SK-N-SH treated with all-trans-retinoic acid at 6 μM for 48 hours (cell line): ENCODE measurements at regions not wholly inside any gene's neighbourhood (a gene's known extent, or its start where the extent isn't known, plus 50 kb on each side); places are given as distances from the start of the nearest gene placed in this dataset.
"Not testable (repeated sequence)": the region's sequence is repeated elsewhere in the genome, so short reads cannot be mapped to it uniquely, and the experiment has no call there.

Experiments
- ATAC-seq: fragments of 200-7000 bp; cut with Tn5 transposase; 3 replicates; pipeline ENCODE4 v1.9.1; 2020; ENCODE audit warnings: mild to moderate bottlenecking, moderate library complexity
- ARNTL ChIP-seq: fragments of 450-650 bp; formaldehyde crosslinking; IDR thresholded peaks from 2 replicates; pipeline ENCODE4 v1.5.0; 2020; ENCODE audit warnings: low read depth, mild to moderate bottlenecking, moderate library complexity, borderline replicate concordance
- CSDC2 ChIP-seq: fragments of 250-450 bp; sonication (Bioruptor Pico); IDR thresholded peaks from 2 replicates; pipeline ENCODE4 v1.5.0; 2020; ENCODE audit warnings: mild to moderate bottlenecking, moderate library complexity
- ESRRG ChIP-seq: fragments of 250-450 bp; sonication (Bioruptor Pico); IDR thresholded peaks from 2 replicates; pipeline ENCODE4 v1.6.1; 2021; ENCODE audit warnings: mild to moderate bottlenecking
- OSR1 ChIP-seq: fragments of 250-450 bp; sonication (Bioruptor Pico); IDR thresholded peaks from 2 replicates; pipeline ENCODE4 v1.8.0; 2022; ENCODE audit warnings: moderate library complexity, mild to moderate bottlenecking, inconsistent platforms
- PPARA ChIP-seq: fragments of 250-450 bp; sonication (Bioruptor Pico); IDR thresholded peaks from 2 replicates; pipeline ENCODE4 v1.5.0; 2020; ENCODE audit warnings: mild to moderate bottlenecking, borderline replicate concordance
- RARB ChIP-seq: fragments of 250-450 bp; sonication (Bioruptor Pico); IDR thresholded peaks from 2 replicates; pipeline ENCODE4 v1.8.0; 2021; ENCODE audit warnings: mild to moderate bottlenecking, moderate library complexity
- TCF4 ChIP-seq: fragments of 250-450 bp; sonication (Bioruptor Pico); IDR thresholded peaks from 2 replicates; pipeline ENCODE4 v1.8.0; 2021; ENCODE audit warnings: mild to moderate bottlenecking, moderate library complexity, borderline replicate concordance
- TOX ChIP-seq: fragments of 250-450 bp; sonication (Bioruptor Pico); IDR thresholded peaks from 2 replicates; pipeline ENCODE4 v1.8.0; 2021; ENCODE audit warnings: mild to moderate bottlenecking, moderate library complexity, borderline replicate concordance
- ZC3H10 ChIP-seq: fragments of 250-450 bp; sonication (Bioruptor Pico); IDR thresholded peaks from 2 replicates; pipeline ENCODE4 v1.5.1; 2021; ENCODE audit warnings: mild to moderate bottlenecking, moderate library complexity
- ZFP3 ChIP-seq: fragments of 250-450 bp; sonication (Bioruptor Pico); IDR thresholded peaks from 2 replicates; pipeline ENCODE4 v1.5.0; 2020; ENCODE audit warnings: mild to moderate bottlenecking, moderate library complexity
- ZFP30 ChIP-seq: fragments of 450-650 bp; formaldehyde crosslinking; IDR thresholded peaks from 2 replicates; pipeline ENCODE4 v1.5.0; 2022; ENCODE audit warnings: mild to moderate bottlenecking, moderate library complexity
- ZNF565 ChIP-seq: fragments of 450-650 bp; formaldehyde crosslinking; conservative IDR thresholded peaks from 2 replicates; pipeline ENCODE4 v1.5.0; 2020; ENCODE audit warnings: low read depth, mild to moderate bottlenecking, moderate library complexity
- ZNF70 ChIP-seq: fragments of 450-650 bp; formaldehyde crosslinking; IDR thresholded peaks from 2 replicates; pipeline ENCODE4 v1.5.0; 2020; ENCODE audit warnings: mild to moderate bottlenecking, moderate library complexity
- ZNF8 ChIP-seq: fragments of 450-650 bp; formaldehyde crosslinking; IDR thresholded peaks from 2 replicates; pipeline ENCODE4 v1.5.0; 2020; ENCODE audit warnings: mild to moderate bottlenecking, moderate library complexity
- TF ChIP-seq, protein P1 (sequence below): fragments of 250-450 bp; sonication (Bioruptor Pico); IDR thresholded peaks from 2 replicates; pipeline ENCODE4 v1.8.0; 2020; ENCODE audit warnings: mild to moderate bottlenecking, moderate library complexity, borderline replicate concordance
- TF ChIP-seq, protein P2 (sequence below): fragments of 250-450 bp; sonication (Bioruptor Pico); IDR thresholded peaks from 2 replicates; pipeline ENCODE4 v1.5.0; 2020; ENCODE audit warnings: mild to moderate bottlenecking, moderate library complexity
- TF ChIP-seq, protein P3 (sequence below): fragments of 250-450 bp; sonication (Bioruptor Pico); IDR thresholded peaks from 2 replicates; pipeline ENCODE4 v1.8.0; 2021; ENCODE audit warnings: low read depth, mild to moderate bottlenecking, moderate library complexity, borderline replicate concordance
- TF ChIP-seq, protein P4 (sequence below): fragments of 250-450 bp; sonication (Bioruptor Pico); IDR thresholded peaks from 2 replicates; pipeline ENCODE4 v1.5.1; 2020; ENCODE audit warnings: low read depth, mild to moderate bottlenecking, moderate library complexity

DNA sequence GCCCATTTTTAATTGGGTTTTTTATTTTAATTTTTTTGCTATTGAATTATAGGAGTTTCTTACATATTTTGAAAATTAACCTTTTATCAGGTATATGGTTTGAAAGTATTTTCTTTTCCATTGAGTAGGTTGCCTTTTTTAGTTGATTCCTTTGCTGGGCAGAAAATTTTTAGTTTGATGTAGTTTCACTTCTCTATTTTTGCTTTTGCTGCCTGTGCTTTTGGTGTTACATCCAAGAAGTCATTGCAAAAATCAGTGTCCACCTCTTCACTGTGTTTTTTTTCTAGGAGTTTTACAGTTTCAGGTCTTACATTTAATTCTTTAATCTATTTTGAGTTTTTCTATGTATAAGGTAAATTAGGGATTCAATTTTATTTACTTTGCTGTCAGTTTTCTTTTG is 129.8 kb upstream of the FERD3L start:
- no peak for ATAC-seq
- no peak for TF ChIP-seq ZNF70 (CRISPR knock-in tag)
- no peak for TF ChIP-seq PPARA (CRISPR knock-in tag)
- no peak for TF ChIP-seq RARB
- TF ChIP-seq ZC3H10, result no peak
- TF ChIP-seq ARNTL (CRISPR knock-in tag), result no peak
- TF ChIP-seq, protein P1, sequence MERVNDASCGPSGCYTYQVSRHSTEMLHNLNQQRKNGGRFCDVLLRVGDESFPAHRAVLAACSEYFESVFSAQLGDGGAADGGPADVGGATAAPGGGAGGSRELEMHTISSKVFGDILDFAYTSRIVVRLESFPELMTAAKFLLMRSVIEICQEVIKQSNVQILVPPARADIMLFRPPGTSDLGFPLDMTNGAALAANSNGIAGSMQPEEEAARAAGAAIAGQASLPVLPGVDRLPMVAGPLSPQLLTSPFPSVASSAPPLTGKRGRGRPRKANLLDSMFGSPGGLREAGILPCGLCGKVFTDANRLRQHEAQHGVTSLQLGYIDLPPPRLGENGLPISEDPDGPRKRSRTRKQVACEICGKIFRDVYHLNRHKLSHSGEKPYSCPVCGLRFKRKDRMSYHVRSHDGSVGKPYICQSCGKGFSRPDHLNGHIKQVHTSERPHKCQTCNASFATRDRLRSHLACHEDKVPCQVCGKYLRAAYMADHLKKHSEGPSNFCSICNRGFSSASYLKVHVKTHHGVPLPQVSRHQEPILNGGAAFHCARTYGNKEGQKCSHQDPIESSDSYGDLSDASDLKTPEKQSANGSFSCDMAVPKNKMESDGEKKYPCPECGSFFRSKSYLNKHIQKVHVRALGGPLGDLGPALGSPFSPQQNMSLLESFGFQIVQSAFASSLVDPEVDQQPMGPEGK (CRISPR knock-in tag), result no peak
- no peak for TF ChIP-seq OSR1 (CRISPR knock-in tag)

DNA sequence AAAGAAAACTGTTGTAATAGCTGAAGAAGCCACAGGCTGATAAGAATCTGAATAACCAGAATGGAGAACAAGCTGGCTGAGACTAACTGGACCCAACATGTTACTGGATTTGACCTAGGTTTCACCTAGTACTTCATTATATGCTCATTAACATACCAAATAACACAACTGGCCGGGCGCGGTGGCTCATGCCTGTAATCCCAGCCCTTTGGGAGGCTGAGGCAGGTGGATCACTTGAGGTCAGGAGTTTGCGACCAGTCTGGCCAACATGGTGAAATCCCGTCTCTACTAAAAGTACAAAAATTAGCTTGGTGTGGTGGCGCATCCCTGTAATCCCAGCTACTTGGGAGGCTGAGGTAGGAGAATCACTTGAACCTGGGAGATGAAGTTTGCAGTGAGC is 127.1 kb upstream of the FERD3L start:
- ATAC-seq, result not testable (repeated sequence)

DNA sequence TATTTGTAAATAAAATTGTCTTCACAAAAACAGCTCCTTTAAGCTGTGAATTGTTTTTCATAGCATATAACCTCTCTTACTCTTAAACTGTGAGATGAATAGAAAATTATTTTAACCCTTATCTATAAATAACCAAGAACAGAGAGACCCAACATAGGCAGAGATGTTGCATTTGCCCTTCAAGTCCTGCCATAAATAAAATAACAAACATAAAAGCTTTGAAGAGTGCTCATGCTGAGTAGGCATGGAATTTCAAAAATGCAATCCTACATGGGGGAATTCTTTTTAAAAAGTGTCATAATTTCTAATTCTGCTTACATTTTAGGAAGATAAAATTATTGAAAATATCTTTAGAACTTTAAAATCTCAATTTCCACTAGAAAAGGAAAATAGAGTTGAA is 124.1 kb upstream of the FERD3L start:
- TF ChIP-seq, protein P2, sequence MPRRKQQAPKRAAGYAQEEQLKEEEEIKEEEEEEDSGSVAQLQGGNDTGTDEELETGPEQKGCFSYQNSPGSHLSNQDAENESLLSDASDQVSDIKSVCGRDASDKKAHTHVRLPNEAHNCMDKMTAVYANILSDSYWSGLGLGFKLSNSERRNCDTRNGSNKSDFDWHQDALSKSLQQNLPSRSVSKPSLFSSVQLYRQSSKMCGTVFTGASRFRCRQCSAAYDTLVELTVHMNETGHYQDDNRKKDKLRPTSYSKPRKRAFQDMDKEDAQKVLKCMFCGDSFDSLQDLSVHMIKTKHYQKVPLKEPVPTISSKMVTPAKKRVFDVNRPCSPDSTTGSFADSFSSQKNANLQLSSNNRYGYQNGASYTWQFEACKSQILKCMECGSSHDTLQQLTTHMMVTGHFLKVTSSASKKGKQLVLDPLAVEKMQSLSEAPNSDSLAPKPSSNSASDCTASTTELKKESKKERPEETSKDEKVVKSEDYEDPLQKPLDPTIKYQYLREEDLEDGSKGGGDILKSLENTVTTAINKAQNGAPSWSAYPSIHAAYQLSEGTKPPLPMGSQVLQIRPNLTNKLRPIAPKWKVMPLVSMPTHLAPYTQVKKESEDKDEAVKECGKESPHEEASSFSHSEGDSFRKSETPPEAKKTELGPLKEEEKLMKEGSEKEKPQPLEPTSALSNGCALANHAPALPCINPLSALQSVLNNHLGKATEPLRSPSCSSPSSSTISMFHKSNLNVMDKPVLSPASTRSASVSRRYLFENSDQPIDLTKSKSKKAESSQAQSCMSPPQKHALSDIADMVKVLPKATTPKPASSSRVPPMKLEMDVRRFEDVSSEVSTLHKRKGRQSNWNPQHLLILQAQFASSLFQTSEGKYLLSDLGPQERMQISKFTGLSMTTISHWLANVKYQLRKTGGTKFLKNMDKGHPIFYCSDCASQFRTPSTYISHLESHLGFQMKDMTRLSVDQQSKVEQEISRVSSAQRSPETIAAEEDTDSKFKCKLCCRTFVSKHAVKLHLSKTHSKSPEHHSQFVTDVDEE (CRISPR knock-in tag), result no peak
- TF ChIP-seq RARB (no peak), ARNTL (CRISPR knock-in tag) (no peak), ZFP3 (CRISPR knock-in tag) (no peak), CSDC2 (no peak), ZFP30 (CRISPR knock-in tag) (no peak), ZNF8 (CRISPR knock-in tag) (no peak), PPARA (CRISPR knock-in tag) (no peak), ZC3H10 (no peak)
- TF ChIP-seq, protein P3, sequence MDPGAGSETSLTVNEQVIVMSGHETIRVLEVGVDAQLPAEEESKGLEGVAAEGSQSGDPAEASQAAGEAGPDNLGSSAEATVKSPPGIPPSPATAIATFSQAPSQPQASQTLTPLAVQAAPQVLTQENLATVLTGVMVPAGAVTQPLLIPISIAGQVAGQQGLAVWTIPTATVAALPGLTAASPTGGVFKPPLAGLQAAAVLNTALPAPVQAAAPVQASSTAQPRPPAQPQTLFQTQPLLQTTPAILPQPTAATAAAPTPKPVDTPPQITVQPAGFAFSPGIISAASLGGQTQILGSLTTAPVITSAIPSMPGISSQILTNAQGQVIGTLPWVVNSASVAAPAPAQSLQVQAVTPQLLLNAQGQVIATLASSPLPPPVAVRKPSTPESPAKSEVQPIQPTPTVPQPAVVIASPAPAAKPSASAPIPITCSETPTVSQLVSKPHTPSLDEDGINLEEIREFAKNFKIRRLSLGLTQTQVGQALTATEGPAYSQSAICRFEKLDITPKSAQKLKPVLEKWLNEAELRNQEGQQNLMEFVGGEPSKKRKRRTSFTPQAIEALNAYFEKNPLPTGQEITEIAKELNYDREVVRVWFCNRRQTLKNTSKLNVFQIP (CRISPR knock-in tag), result no peak
- TF ChIP-seq, protein P4, sequence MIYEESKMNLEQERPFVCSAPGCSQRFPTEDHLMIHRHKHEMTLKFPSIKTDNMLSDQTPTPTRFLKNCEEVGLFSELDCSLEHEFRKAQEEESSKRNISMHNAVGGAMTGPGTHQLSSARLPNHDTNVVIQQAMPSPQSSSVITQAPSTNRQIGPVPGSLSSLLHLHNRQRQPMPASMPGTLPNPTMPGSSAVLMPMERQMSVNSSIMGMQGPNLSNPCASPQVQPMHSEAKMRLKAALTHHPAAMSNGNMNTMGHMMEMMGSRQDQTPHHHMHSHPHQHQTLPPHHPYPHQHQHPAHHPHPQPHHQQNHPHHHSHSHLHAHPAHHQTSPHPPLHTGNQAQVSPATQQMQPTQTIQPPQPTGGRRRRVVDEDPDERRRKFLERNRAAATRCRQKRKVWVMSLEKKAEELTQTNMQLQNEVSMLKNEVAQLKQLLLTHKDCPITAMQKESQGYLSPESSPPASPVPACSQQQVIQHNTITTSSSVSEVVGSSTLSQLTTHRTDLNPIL, result no peak
- TF ChIP-seq, all 23 proteins: peak for 0
- ATAC-seq, result no peak

DNA sequence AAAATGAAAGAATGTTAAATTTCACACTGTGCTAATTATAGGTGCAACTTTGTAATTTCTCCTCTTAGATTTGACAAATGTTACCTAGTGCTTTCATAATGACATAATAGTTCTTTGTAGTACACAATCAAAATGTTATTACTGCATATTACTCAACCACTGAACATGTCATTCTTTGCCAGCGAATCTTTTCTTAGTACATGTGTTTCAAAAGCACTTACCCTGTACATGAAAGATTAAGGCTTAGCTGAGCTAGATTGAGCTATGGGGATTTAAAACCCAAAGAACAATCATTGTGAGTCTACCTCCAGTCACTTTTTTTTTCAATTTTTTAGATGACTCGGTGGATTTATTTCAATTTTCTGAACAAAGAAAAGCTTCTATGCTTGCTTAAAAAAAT is 123.5 kb upstream of the FERD3L start:
- TF ChIP-seq TOX (CRISPR knock-in tag), result no peak
- TF ChIP-seq, protein P4, result no peak
- TF ChIP-seq ZFP30 (CRISPR knock-in tag), result no peak
- no peak for TF ChIP-seq PPARA (CRISPR knock-in tag)
- no peak for TF ChIP-seq ZNF8 (CRISPR knock-in tag)
- TF ChIP-seq RARB, result no peak
- TF ChIP-seq ZNF565 (CRISPR knock-in tag), result no peak
- TF ChIP-seq ZNF70 (CRISPR knock-in tag), result no peak
- no peak for TF ChIP-seq TCF4 (CRISPR knock-in tag)
- TF ChIP-seq ARNTL (CRISPR knock-in tag), result no peak
- TF ChIP-seq OSR1 (CRISPR knock-in tag), result no peak
- TF ChIP-seq ZC3H10, result no peak

DNA sequence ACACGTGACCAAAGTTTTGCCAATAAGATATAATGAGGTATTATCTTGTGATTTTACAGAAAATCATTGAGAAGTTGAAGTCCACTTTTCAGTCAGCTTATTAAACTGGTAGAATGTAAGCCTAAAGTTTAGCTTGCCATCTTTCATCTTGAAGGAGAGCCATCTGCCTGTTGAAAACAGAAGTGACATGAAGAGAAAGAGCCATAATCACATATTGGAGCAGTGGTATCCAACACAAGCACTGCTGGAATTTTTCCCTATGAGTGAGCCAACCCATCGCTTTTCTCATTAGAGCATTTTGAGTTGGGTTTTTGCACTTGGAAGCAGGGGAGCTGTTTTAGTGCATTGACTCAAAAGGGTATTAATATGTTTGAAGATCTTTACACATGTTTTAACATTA is 117.6 kb upstream of the FERD3L start:
- ATAC-seq, result no peak
- TF ChIP-seq ESRRG (CRISPR knock-in tag) (no peak), OSR1 (CRISPR knock-in tag) (no peak), RARB (no peak), TCF4 (CRISPR knock-in tag) (no peak), ZNF70 (CRISPR knock-in tag) (no peak)
- TF ChIP-seq, protein P3 (CRISPR knock-in tag), result no peak
- TF ChIP-seq, protein P2 (CRISPR knock-in tag), result no peak

More for the DNA sequence above, 123.5 kb upstream of the FERD3L start:
- no peak for ATAC-seq
